ENCODE measurements at regions not wholly inside any gene's neighbourhood (a gene's known extent, or its start where the extent isn't known, plus 50 kb on each side); places are given as distances from the start of the nearest gene placed in this dataset.
"Not testable (repeated sequence)": the region's sequence is repeated elsewhere in the genome, so short reads cannot be mapped to it uniquely, and the experiment has no call there.

DNA sequence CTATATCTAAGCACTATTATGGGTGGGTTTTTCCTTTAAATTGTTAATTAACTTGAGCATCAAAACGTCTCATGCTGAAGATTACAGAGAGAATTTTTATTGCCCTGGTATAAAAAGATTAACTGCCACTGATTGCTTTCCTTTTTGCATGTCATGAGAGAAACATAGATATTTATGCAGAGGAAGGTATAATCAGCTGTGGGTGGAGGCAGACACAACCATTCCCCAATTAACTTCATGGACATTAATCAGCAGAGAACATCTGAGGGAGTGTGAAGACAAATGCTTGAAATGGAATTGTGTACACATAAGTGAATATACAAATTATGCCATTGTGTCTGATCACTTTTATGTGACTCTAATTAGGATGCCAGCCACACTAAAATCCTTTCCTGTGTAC is 115.2 kb upstream of the CPHXL start:
- no peak for DNase-seq

GRCh38 chr16:75847172-75847571 is 120.9 kb upstream of the CPHXL start:
- no peak for DNase-seq

DNA sequence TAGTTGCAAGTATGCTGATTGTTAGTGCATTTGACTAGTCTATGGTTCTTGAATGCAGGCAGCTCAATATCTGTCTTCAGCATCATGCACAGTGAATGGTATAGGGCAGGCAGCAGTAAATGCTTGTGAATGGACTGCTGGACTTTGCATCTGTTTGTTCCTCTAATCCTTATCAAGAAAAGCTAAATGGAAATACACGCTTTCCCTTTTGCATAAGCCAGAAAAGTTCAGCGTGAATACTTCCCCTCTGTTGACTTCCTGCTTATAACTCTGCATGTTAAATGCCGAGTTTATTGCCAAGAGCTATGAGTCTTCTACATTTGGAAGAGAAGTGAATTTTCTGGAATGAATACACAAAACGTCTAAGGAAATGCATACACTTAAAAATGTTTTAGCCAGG is 127.9 kb upstream of the CPHXL start:
- no peak for DNase-seq

DNA sequence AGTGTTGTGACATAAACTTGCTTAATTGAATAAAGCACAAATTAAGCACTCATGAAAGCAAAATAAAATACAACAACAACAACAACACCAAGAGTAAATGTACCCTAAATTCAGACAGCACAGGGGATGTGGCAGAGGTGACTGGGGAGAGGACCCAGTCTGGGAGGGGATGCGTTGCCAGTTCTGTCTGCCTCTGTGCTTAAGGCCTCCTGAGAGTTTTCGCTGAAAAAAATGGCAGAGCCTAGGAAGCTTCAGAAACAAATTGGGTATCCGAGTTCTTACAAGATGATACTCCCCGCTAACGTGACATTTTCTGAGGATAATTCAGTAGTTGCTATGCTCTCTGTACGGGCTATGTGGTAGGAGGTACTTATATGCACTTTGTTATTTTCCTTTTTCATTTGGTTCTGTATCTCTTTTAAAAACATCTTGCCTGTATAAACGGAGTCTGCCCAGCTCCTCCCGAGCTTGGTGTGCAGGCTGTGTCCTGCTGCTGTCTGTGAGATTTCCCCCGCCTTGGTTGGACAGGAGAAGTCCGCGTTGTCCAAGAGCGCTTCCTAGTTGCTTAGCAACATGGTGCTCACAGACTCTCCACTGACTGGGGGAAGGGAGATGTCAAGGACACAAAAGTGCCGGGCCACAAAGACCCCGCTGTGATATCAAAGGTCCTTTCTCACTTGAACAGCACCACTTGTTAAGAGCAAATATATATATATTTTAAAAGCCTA is 134.2 kb upstream of the CPHXL start:
- DNase-seq, result no peak

DNA sequence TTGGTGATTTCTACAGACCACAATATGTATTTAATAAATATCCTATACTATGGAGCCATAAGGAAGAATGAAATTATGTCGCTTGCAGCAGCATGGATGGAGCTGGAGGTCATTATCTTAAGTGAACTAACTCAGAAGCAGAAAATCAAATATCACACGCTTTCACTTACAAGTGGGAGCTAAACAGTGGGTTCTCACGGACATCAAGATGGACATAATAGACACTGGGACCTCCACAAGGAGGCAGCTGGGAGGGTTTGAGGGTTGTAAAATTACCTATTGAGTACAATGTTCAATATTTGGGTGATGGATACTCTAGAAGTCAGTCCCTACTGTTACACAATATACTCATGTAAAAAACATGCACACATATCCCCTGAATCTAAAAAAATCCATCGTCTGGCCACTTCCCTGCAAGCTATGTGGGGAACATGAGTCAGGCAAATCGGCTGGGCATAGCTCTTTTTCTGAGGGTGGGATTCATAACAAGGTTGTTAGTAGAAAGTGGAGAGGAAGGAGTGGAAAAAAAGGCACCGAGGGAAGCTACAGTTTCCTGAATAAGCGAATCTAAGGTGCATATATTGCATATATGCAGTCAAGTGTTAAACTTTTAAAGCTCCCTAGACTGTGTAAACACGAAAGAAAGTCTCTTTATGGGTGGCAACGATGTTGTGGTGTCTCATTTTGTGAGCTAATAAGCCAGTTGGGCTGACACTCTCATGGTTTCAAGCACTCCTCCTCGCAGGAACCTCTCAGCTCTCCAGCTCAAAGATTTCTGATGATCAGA is 135.2 kb upstream of the CPHXL start:
- DNase-seq, result no peak

DNA sequence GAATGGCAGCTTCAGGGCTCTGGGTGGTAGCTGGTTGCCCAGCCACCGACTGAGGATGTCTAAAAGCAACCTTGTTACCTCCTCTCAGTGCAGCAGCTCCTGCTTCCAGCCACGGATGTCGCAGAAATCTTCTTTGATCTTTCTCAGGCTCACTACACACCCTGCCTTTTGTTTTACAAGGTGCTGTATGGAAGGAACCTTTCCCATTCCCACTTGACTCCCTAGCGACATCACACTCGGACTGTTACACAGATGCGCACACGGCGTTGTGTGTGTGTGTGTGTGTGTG is 135.8 kb upstream of the CPHXL start:
- DNase-seq, result no peak

GRCh38 chr16:75864243-75864642 is 138.0 kb upstream of the CPHXL start:
- no peak for DNase-seq

DNA sequence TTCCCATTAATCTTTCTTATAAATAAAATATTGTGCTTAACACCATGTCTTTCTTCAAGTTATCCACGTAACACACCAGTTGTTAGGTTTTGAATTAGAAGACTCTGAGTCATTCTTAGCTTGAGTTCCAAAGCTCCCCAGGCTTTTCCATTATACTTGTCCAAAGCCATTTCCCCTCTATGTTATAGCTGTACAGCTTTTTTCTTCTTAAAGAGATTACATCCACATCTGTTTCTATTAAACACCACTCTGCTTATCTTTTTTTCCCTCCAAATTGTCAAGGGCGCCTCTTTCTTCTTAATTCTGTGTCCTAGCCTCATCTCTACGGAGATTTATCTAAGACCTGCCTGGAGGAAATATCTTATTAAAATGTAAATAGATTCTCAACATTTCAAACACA is 139.4 kb upstream of the CPHXL start:
- no peak for DNase-seq

- no peak for DNase-seq
Observed at GRCh38 chr16:75868636-75869632, 142.6 kb upstream of the CPHXL start.

GRCh38 chr16:75881280-75881679 is 155.0 kb upstream of the CPHXL start:
- DNase-seq, result not testable (repeated sequence)

DNA sequence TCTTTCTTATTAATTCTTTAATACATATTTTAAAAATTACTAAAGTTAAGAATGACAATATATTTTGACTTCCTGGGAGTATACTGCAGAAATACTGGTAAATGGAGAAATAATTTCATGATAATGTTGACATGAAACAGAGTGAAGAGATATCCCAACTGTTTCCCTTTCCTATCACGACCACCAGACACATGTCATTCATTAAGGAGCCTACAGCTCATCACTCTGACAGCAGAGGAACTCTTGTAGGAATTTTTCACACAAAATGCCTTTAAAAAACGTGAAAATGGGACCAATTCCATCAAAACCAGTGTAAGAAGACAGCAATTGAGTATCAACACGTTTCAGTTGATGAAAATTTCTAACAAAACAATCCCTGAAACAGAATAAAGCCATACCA is 172.9 kb upstream of the CPHXL start:
- DNase-seq, result no peak

- DNase-seq, result no peak
Observed at GRCh38 chr16:75908331-75909117, 182.2 kb upstream of the CPHXL start.

DNA sequence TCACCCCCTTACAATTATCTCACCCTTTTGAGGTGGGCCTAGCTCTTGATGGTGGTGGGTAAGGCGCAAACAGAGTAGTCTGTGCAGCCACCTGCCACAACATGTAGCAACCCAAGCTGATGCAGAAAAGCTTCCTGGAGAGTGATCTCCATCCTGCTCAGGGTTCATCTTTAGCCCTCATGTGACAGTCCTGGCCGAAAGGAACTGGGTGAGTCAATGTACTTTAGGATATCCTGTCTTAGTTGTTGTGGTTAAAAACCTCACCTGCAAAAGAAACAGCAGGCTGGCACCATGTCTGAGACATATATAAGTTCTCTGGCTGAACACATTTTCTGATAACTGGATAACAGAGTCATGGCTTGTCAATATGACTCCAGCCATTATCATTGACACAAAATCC is 183.5 kb upstream of the CPHXL start:
- peak; percentile 3 for DNase-seq

GRCh38 chr16:75911896-75912295 is 185.6 kb upstream of the CPHXL start:
- no peak for DNase-seq

DNA sequence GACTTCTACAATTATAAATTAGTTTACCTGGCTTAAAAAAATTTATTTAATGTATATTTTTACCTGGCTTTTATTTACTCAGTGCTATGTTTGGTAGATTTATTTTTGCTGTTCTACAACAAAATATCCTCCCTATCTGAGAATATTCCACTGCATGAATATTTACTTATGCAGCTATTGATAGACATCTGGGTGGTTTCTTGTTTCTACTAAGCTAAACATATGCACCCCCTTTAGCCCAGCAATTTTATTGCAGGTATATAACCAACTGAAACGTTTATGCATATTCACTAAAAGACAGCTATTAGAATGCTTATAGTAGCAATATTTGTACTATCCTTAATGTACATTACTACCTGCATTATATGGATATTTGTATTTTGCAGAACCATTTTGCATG is 187.7 kb upstream of the CPHXL start:
- no peak for DNase-seq

GRCh38 chr16:75916451-75916850 is 190.2 kb upstream of the CPHXL start:
- DNase-seq, result no peak

- DNase-seq, result no peak
Observed at GRCh38 chr16:75918109-75918508, 191.8 kb upstream of the CPHXL start.

GRCh38 chr16:75919664-75920063 is 193.4 kb upstream of the CPHXL start:
- DNase-seq, result no peak

GRCh38 chr16:75921281-75921680 is 195.0 kb upstream of the CPHXL start:
- no peak for DNase-seq

- no peak for DNase-seq
Observed at GRCh38 chr16:75922250-75922649, 196.0 kb upstream of the CPHXL start.

GRCh38 chr16:75924397-75924796 is 198.1 kb upstream of the CPHXL start:
- DNase-seq, result no peak

GRCh38 chr16:75927810-75928209 is 201.5 kb upstream of the CPHXL start:
- no peak for DNase-seq

- DNase-seq, result no peak
Observed at GRCh38 chr16:75928295-75928694, 202.0 kb upstream of the CPHXL start.
